ENCODE measurements at regions not wholly inside any gene's neighbourhood (a gene's known extent, or its start where the extent isn't known, plus 50 kb on each side); places are given as distances from the start of the nearest gene placed in this dataset.

DNA sequence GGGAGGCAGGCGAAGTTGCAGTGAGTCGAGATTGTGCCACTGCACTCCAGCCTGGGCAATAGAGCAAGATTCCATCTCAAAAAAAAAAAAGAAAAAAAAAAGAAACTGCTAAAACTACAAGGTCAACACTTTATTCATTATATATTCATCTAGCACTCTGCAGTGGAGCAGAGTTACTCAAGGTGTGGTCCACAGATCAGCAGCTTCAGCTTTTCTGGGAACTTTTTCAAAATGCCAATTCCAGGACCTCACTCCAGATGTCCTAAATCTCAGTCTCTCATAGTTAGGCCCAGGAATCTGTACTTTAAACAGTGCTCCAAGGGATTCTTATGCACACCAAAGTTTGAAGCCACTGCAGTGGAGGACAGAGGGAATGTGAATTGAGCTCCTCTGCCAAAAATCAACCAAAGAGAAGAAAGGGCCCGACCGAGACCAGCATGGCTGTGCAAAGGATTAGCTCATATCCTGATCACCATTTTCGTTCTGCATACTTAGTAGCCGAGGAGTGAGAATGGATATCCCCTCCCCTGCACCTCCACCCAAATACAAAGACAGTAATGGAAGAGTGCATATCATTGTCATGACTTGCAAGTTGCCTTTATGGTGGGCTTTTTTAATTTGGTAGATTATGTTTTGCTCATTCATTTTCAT lies 201.9 kb downstream of the MEX3B start:
- TF ChIP-seq, protein P1, sequence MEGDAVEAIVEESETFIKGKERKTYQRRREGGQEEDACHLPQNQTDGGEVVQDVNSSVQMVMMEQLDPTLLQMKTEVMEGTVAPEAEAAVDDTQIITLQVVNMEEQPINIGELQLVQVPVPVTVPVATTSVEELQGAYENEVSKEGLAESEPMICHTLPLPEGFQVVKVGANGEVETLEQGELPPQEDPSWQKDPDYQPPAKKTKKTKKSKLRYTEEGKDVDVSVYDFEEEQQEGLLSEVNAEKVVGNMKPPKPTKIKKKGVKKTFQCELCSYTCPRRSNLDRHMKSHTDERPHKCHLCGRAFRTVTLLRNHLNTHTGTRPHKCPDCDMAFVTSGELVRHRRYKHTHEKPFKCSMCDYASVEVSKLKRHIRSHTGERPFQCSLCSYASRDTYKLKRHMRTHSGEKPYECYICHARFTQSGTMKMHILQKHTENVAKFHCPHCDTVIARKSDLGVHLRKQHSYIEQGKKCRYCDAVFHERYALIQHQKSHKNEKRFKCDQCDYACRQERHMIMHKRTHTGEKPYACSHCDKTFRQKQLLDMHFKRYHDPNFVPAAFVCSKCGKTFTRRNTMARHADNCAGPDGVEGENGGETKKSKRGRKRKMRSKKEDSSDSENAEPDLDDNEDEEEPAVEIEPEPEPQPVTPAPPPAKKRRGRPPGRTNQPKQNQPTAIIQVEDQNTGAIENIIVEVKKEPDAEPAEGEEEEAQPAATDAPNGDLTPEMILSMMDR (IDR thresholded peaks at IDR 0.05), result no peak
- no peak for TF ChIP-seq POLR2A (IDR thresholded peaks at IDR 0.05)

All from right lobe of liver (tissue), 4 donors.